Karpas-422 (cell line): ENCODE measurements at regions not wholly inside any gene's neighbourhood (a gene's known extent, or its start where the extent isn't known, plus 50 kb on each side); places are given as distances from the start of the nearest gene placed in this dataset.

Experiments
- DNase-seq: peaks from one replicate; pipeline ENCODE4 v3.0.0-alpha.2; 2015
- H2AFZ ChIP-seq: fragments of 200-600 bp; sonication (generic); 2 replicates; pipeline ENCODE4 v1.6.1; 2014; ENCODE audit warnings: antibody characterized with exemption, low read length, mixed read lengths
- H3K27ac ChIP-seq: fragments of 200-600 bp; sonication (generic); 2 replicates; pipeline ENCODE4 v1.5.1; 2014; ENCODE audit warnings: mild to moderate bottlenecking, low read length, moderate library complexity
- H3K27me3 ChIP-seq: fragments of 200-600 bp; sonication (generic); 2 replicates; pipeline ENCODE4 v1.6.1; 2014; ENCODE audit warnings: low read length, mixed read lengths
- H3K36me3 ChIP-seq: fragments of 200-600 bp; sonication (generic); 2 replicates; pipeline ENCODE4 v1.6.1; 2014; ENCODE audit warnings: low read length, mixed read lengths; ENCODE audit not compliant: insufficient read depth
- H3K4me1 ChIP-seq: fragments of 200-600 bp; sonication (generic); 2 replicates; pipeline ENCODE4 v1.6.1; 2014; ENCODE audit warnings: mild to moderate bottlenecking, low read length, mixed read lengths
- H3K4me2 ChIP-seq: fragments of 200-600 bp; sonication (generic); 2 replicates; pipeline ENCODE4 v1.6.1; 2014; ENCODE audit warnings: low read length, low read depth, mild to moderate bottlenecking; ENCODE audit not compliant: poor library complexity, severe bottlenecking
- H3K4me3 ChIP-seq: fragments of 200-600 bp; sonication (generic); 2 replicates; pipeline ENCODE4 v1.5.1; 2014; ENCODE audit warnings: mild to moderate bottlenecking, antibody characterized with exemption, low read length, mixed read lengths
- H3K79me2 ChIP-seq: fragments of 200-600 bp; sonication (generic); 2 replicates; pipeline ENCODE4 v1.6.1; 2014; ENCODE audit warnings: mild to moderate bottlenecking, low read length, mixed read lengths
- H3K9ac ChIP-seq: fragments of 200-600 bp; sonication (generic); 2 replicates; pipeline ENCODE4 v1.6.0; 2014; ENCODE audit warnings: low read length
- H3K9me2 ChIP-seq: fragments of 200-600 bp; sonication (generic), shearing (Covaris generic); replicated peaks from 2 replicates; pipeline ENCODE4 v1.6.0; 2014; ENCODE audit warnings: mild to moderate bottlenecking, low read length, moderate library complexity; ENCODE audit not compliant: insufficient read depth
- H3K9me3 ChIP-seq: fragments of 300-700, 200-600 bp; sonication (generic); 2 replicates; pipeline ENCODE4 v1.6.1; 2014; ENCODE audit warnings: low read length, mixed read lengths
- H4K20me1 ChIP-seq: fragments of 200-600 bp; sonication (generic); 2 replicates; pipeline ENCODE4 v1.6.1; 2014; ENCODE audit warnings: mild to moderate bottlenecking, antibody characterized with exemption, low read length, low read depth; ENCODE audit not compliant: insufficient read depth

- Histone ChIP-seq H3K36me3 (no peaks in the 10 kb centered on the region), H3K4me3 (no peak overlapping the region), H3K4me1 (no peaks in the 10 kb centered on the region), H2AFZ (no peak overlapping the region), H4K20me1 (no peaks in the 10 kb centered on the region), H3K27me3 (no peaks in the 10 kb centered on the region), H3K79me2 (no peaks in the 10 kb centered on the region), H3K9ac (no peak overlapping the region), H3K9me2 (no peaks in the 10 kb centered on the region), H3K4me2 (no peak overlapping the region), H3K27ac (no peak overlapping the region), H3K9me3 (no peaks in the 10 kb centered on the region)
- DNase-seq, result no peak
Measured at GRCh38 chr2:158041400-158041799, 60.3 kb upstream of the UPP2 start.

GRCh38 chr2:158038901-158039300 is 62.8 kb upstream of the UPP2 start:
- no peaks in the 10 kb centered on the region for H3K4me1 ChIP-seq
- no peak overlapping the region for H3K9ac ChIP-seq
- DNase-seq, result no peak
- no peaks in the 10 kb centered on the region for H3K9me3 ChIP-seq
- H3K27ac ChIP-seq, result no peak overlapping the region
- H3K27me3 ChIP-seq, result no peaks in the 10 kb centered on the region
- no peaks in the 10 kb centered on the region for H3K36me3 ChIP-seq
- H2AFZ ChIP-seq, result no peak overlapping the region
- no peaks in the 10 kb centered on the region for H3K9me2 ChIP-seq
- no peak overlapping the region for H3K4me2 ChIP-seq
- H3K4me3 ChIP-seq, result no peak overlapping the region
- no peaks in the 10 kb centered on the region for H3K79me2 ChIP-seq
- H4K20me1 ChIP-seq, result no peaks in the 10 kb centered on the region

GRCh38 chr2:158034198-158034866 is 67.3 kb upstream of the UPP2 start:
- no peaks in the 10 kb centered on the region for H3K79me2 ChIP-seq
- H3K27ac ChIP-seq, result no peak overlapping the region
- no peak overlapping the region for H3K4me3 ChIP-seq
- H2AFZ ChIP-seq, result no peak overlapping the region
- H4K20me1 ChIP-seq, result no peaks in the 10 kb centered on the region
- no peaks in the 10 kb centered on the region for H3K4me1 ChIP-seq
- no peak overlapping the region for H3K4me2 ChIP-seq
- H3K27me3 ChIP-seq, result no peaks in the 10 kb centered on the region
- no peaks in the 10 kb centered on the region for H3K9me2 ChIP-seq
- DNase-seq, result peak; percentile 71
- no peak overlapping the region for H3K9ac ChIP-seq
- H3K36me3 ChIP-seq, result no peaks in the 10 kb centered on the region
- no peaks in the 10 kb centered on the region for H3K9me3 ChIP-seq

GRCh38 chr2:158031371-158031770 is 70.3 kb upstream of the UPP2 start:
- Histone ChIP-seq H3K79me2 (no peaks in the 10 kb centered on the region), H3K4me2 (no peak overlapping the region), H3K4me1 (no peaks in the 10 kb centered on the region), H3K9me3 (no peaks in the 10 kb centered on the region), H3K4me3 (no peak overlapping the region), H3K27ac (no peak overlapping the region), H3K36me3 (no peaks in the 10 kb centered on the region), H3K9me2 (no peaks in the 10 kb centered on the region), H2AFZ (no peak overlapping the region), H3K9ac (no peak overlapping the region), H3K27me3 (no peaks in the 10 kb centered on the region), H4K20me1 (no peaks in the 10 kb centered on the region)
- DNase-seq, result no peak

GRCh38 chr2:158025255-158025996 is 76.2 kb upstream of the UPP2 start:
- no peak for DNase-seq
- H3K9ac ChIP-seq, result no peak overlapping the region
- H3K27me3 ChIP-seq, result no peaks in the 10 kb centered on the region
- no peaks in the 10 kb centered on the region for H3K4me1 ChIP-seq
- H3K4me2 ChIP-seq, result no peak overlapping the region
- H3K9me2 ChIP-seq, result no peaks in the 10 kb centered on the region
- H4K20me1 ChIP-seq, result no peaks in the 10 kb centered on the region
- H3K36me3 ChIP-seq, result no peaks in the 10 kb centered on the region
- H3K9me3 ChIP-seq, result no peaks in the 10 kb centered on the region
- no peak overlapping the region for H3K4me3 ChIP-seq
- H3K79me2 ChIP-seq, result no peaks in the 10 kb centered on the region
- H3K27ac ChIP-seq, result no peak overlapping the region
- H2AFZ ChIP-seq, result no peak overlapping the region

GRCh38 chr2:158024288-158024898 is 77.3 kb upstream of the UPP2 start:
- Histone ChIP-seq H3K27me3 (no peaks in the 10 kb centered on the region), H4K20me1 (no peaks in the 10 kb centered on the region)
- peak; percentile 75 for DNase-seq

GRCh38 chr2:158022888-158023287 is 78.8 kb upstream of the UPP2 start:
- Histone ChIP-seq H3K79me2 (no peaks in the 10 kb centered on the region), H3K27me3 (no peaks in the 10 kb centered on the region), H3K4me2 (no peak overlapping the region), H3K9me2 (no peaks in the 10 kb centered on the region), H3K9ac (no peak overlapping the region), H3K36me3 (no peaks in the 10 kb centered on the region), H2AFZ (no peak overlapping the region), H3K4me3 (no peak overlapping the region), H4K20me1 (no peaks in the 10 kb centered on the region), H3K4me1 (no peaks in the 10 kb centered on the region), H3K27ac (no peak overlapping the region), H3K9me3 (no peaks in the 10 kb centered on the region)
- no peak for DNase-seq

More at GRCh38 chr2:158024288-158024898, 77.3 kb upstream of the UPP2 start:
- no peak overlapping the region for H3K4me3 ChIP-seq
- H3K27ac ChIP-seq, result no peak overlapping the region
- no peaks in the 10 kb centered on the region for H3K4me1 ChIP-seq
- no peak overlapping the region for H2AFZ ChIP-seq
- H3K9me3 ChIP-seq, result no peaks in the 10 kb centered on the region
- H3K9me2 ChIP-seq, result no peaks in the 10 kb centered on the region
- H3K4me2 ChIP-seq, result no peak overlapping the region
- no peaks in the 10 kb centered on the region for H3K36me3 ChIP-seq
- no peaks in the 10 kb centered on the region for H3K79me2 ChIP-seq
- no peak overlapping the region for H3K9ac ChIP-seq

- Histone ChIP-seq H3K4me3 (no peak overlapping the region), H3K9ac (no peak overlapping the region), H3K9me3 (no peaks in the 10 kb centered on the region), H3K27ac (no peak overlapping the region), H3K79me2 (no peaks in the 10 kb centered on the region), H3K4me2 (no peak overlapping the region), H3K9me2 (no peaks in the 10 kb centered on the region), H3K4me1 (no peaks in the 10 kb centered on the region), H3K36me3 (no peaks in the 10 kb centered on the region), H3K27me3 (no peaks in the 10 kb centered on the region), H4K20me1 (no peaks in the 10 kb centered on the region), H2AFZ (no peak overlapping the region)
- no peak for DNase-seq
Measured at GRCh38 chr2:158021226-158021625, 80.5 kb upstream of the UPP2 start.
